ENCODE measurements at regions not wholly inside any gene's neighbourhood (a gene's known extent, or its start where the extent isn't known, plus 50 kb on each side); places are given as distances from the start of the nearest gene placed in this dataset.
"Not testable (repeated sequence)": the region's sequence is repeated elsewhere in the genome, so short reads cannot be mapped to it uniquely, and the experiment has no call there.

DNA sequence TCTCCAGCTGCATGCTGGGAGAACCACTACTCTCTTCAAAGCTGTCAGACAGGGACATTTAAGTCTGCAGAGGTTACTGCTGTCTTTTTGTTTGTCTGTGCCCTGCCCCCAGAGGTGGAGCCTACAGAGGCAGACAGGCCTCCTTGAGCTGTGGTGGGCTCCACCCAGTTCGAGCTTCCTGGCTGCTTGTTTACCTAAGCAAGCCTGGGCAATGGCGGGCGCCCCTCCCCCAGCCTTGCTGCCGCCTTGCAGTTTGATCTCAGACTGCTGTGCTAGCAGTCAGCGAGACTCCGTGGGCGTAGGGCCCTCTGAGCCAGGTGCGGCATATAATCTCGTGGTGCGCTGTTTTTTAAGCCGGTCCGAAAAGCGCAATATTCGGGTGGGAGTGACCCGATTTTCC is 215.0 kb downstream of the STIM2 start:
- not testable (repeated sequence) for H3K27me3 ChIP-seq, H3K9ac ChIP-seq, H3K4me3 ChIP-seq, H3K4me1 ChIP-seq, H3K4me2 ChIP-seq, H4K20me1 ChIP-seq, H3K36me3 ChIP-seq, H3K27ac ChIP-seq
- H3K9me3 ChIP-seq (replicated peaks in 1 of 11) = peaks cover 10 to 19% (median 15%) of the 10 kb centered on the region in 11 experiments; a peak in 21 of 22 replicates

DNA sequence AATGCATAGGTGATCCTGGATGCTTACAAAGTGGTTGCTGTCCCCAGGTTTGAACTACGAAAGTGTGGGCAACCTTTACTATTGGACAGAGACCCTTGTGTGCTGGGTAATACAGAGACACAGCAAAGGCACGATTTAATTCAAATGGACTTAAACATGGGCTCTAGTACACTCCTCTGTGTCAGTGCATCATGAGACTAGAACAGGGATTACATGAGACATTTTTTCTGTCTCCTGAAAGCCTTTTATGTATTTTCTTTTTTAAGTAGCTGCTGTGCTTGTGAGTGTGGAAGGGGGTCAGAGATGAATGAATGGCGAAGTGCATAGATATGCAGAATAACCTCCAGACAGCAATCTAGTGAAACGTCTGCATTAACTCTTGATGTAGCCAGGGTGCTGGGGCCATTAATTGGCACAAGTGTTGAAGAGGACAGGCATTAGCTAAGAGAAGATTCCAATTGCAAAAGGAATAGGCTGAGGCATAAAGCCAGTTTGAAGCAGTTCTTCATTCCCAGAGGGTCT is 218.4 kb downstream of the STIM2 start:
- no peaks in the 10 kb centered on the region for H4K20me1 ChIP-seq
- H3K9me3 ChIP-seq (replicated peaks in 1 of 11) = peaks cover 10 to 19% (median 15%) of the 10 kb centered on the region in 11 experiments; a peak in 21 of 22 replicates
- H3K36me3 ChIP-seq = no peaks in the 10 kb centered on the region
- no peak overlapping the region for H3K27ac ChIP-seq
- no peak overlapping the region for H3K4me3 ChIP-seq
- no peak overlapping the region for H3K9ac ChIP-seq
- H3K4me2 ChIP-seq = no peak overlapping the region
- H3K27me3 ChIP-seq = peaks cover 1 to 9% (median 4%) of the 10 kb centered on the region in 11 experiments; a peak in 17 of 22 replicates
- no peaks in the 10 kb centered on the region for H3K4me1 ChIP-seq
- TF ChIP-seq Cebpa-rat (IDR thresholded peaks at IDR 0.05) = no peak

- no peak for TF ChIP-seq Cebpa-rat (IDR thresholded peaks at IDR 0.05)
Observed at GRCh38 chr4:27081675-27082586, 221.3 kb downstream of the STIM2 start.

GRCh38 chr4:27082776-27083175 is 222.1 kb downstream of the STIM2 start:
- no peak for TF ChIP-seq Cebpa-rat (IDR thresholded peaks at IDR 0.05)
- H3K4me3 ChIP-seq = no peak overlapping the region
- peak overlapping the region in 1 of 11 experiments; percentile 24; a peak in 1 of 22 replicates for H3K4me2 ChIP-seq
- H3K4me1 ChIP-seq = peaks cover 0 to 2% (median 0%) of the 10 kb centered on the region in 10 experiments; a peak in 1 of 20 replicates
- H3K9me3 ChIP-seq (replicated peaks in 1 of 11) = peaks cover 7 to 19% (median 15%) of the 10 kb centered on the region in 11 experiments; a peak in 20 of 22 replicates
- H3K27me3 ChIP-seq = peaks cover 16 to 33% (median 25%) of the 10 kb centered on the region in 11 experiments
- H3K36me3 ChIP-seq = no peaks in the 10 kb centered on the region
- no peaks in the 10 kb centered on the region for H4K20me1 ChIP-seq
- no peak overlapping the region for H3K27ac ChIP-seq
- no peak overlapping the region for H3K9ac ChIP-seq

More at GRCh38 chr4:27081675-27082586, 221.3 kb downstream of the STIM2 start:
- Histone ChIP-seq H3K27ac (no peak overlapping the region), H3K9me3 (replicated peaks in 1 of 11) (peaks cover 11 to 24% (median 19%) of the 10 kb centered on the region in 11 experiments; a peak in 20 of 22 replicates), H3K36me3 (no peaks in the 10 kb centered on the region), H4K20me1 (no peaks in the 10 kb centered on the region), H3K9ac (no peak overlapping the region), H3K4me1 (no peaks in the 10 kb centered on the region), H3K4me2 (peak overlapping the region in 1 of 11 experiments; percentile 24; a peak in 1 of 22 replicates), H3K4me3 (no peak overlapping the region), H3K27me3 (peaks cover 16 to 33% (median 25%) of the 10 kb centered on the region in 11 experiments)

DNA sequence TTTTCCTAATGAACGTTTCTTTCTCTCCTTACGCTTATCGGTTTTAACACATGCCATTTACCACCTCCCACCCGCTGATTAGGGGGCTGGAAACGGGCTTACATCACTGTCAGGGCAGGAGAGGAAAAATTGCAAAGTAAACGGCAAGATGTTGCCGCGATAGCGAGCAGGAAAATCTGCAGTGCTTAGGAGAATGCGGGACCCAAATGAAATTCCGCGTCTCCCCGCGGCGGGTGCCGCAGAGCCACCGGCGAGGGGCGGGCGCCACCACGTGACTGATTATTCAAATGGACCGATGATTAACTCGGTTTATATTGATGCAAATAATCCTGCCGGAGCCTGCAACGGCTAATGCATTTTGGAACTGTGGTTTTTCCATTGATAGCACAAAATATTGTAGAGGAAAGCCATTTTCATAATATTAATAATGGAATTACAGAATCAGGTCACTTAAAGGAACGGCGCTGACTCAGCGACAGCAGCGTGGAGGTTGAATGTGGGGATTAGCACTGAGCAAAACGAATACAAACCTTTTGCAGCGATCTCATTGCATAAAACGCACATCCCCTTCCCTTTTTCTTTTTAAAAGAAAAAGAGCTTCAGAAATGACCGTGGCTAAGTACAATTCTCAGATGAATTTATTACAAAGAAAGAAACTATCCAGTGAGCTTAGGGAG is 224.2 kb downstream of the STIM2 start:
- Histone ChIP-seq H4K20me1 (no peaks in the 10 kb centered on the region), H3K4me1 (peaks cover 6 to 13% (median 10%) of the 10 kb centered on the region in 10 experiments; a peak in 18 of 20 replicates), H3K27ac (no peak overlapping the region), H3K36me3 (no peaks in the 10 kb centered on the region), H3K4me3 (no peak overlapping the region), H3K27me3 (peaks cover 16 to 33% (median 25%) of the 10 kb centered on the region in 11 experiments), H3K9me3 (replicated peaks in 1 of 11) (peaks cover 0 to 13% (median 6%) of the 10 kb centered on the region in 11 experiments; a peak in 8 of 22 replicates), H3K4me2 (no peak overlapping the region), H3K9ac (no peak overlapping the region)
- TF ChIP-seq Cebpa-rat (IDR thresholded peaks at IDR 0.05) = no peak

GRCh38 chr4:27085396-27085795 is 224.8 kb downstream of the STIM2 start:
- H3K9me3 ChIP-seq (replicated peaks in 1 of 11) = peaks cover 0 to 13% (median 6%) of the 10 kb centered on the region in 11 experiments; a peak in 8 of 22 replicates
- no peak overlapping the region for H3K4me2 ChIP-seq
- H3K27me3 ChIP-seq = peaks cover 16 to 33% (median 25%) of the 10 kb centered on the region in 11 experiments
- no peaks in the 10 kb centered on the region for H3K36me3 ChIP-seq
- peaks cover 6 to 13% (median 10%) of the 10 kb centered on the region in 10 experiments; a peak in 18 of 20 replicates for H3K4me1 ChIP-seq
- TF ChIP-seq Cebpa-rat (IDR thresholded peaks at IDR 0.05) = no peak
- no peak overlapping the region for H3K9ac ChIP-seq
- H3K27ac ChIP-seq = no peak overlapping the region
- no peak overlapping the region for H3K4me3 ChIP-seq
- H4K20me1 ChIP-seq = no peaks in the 10 kb centered on the region

- H3K9me3 ChIP-seq (replicated peaks in 1 of 11) = peaks cover 0 to 13% (median 6%) of the 10 kb centered on the region in 11 experiments; a peak in 8 of 22 replicates
- H3K36me3 ChIP-seq = no peaks in the 10 kb centered on the region
- H3K9ac ChIP-seq = no peak overlapping the region
- H3K27ac ChIP-seq = no peak overlapping the region
- peak overlapping the region in 4 of 11 experiments; percentile 42 to 56 (median 51); a peak in 2 of 22 replicates for H3K4me2 ChIP-seq
- no peak for TF ChIP-seq Cebpa-rat (IDR thresholded peaks at IDR 0.05)
- H4K20me1 ChIP-seq = no peaks in the 10 kb centered on the region
- H3K27me3 ChIP-seq = peaks cover 16 to 33% (median 25%) of the 10 kb centered on the region in 11 experiments
- H3K4me1 ChIP-seq = peaks cover 6 to 13% (median 10%) of the 10 kb centered on the region in 10 experiments; a peak in 18 of 20 replicates
- no peak overlapping the region for H3K4me3 ChIP-seq
Observed at GRCh38 chr4:27087306-27088045, 226.8 kb downstream of the STIM2 start.

DNA sequence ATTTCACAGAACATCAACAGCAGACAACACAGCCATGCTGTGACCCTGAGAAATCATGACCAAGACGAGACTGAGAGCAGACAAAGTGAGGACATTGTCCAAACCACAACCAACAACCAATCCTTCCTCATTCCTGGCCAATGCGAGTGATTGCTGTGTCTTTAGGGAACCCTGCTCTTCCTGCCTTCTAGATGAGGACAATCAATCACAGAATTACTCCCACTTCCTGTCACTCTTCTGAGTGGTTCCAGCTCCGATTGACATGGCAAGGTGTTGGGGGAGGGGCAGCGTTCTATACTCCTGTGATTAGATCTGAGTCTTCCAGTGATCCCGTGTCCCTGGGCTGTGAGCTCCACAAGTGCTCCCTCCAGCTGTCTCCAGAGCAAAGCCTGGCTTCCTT is 227.8 kb downstream of the STIM2 start:
- TF ChIP-seq Cebpa-rat (IDR thresholded peaks at IDR 0.05) = no peak
- H3K4me2 ChIP-seq = peak overlapping the region in 10 of 11 experiments; percentile 16 to 56 (median 44); a peak in 17 of 22 replicates
- H4K20me1 ChIP-seq = no peaks in the 10 kb centered on the region
- H3K4me3 ChIP-seq = no peak overlapping the region
- H3K9ac ChIP-seq = no peak overlapping the region
- no peaks in the 10 kb centered on the region for H3K36me3 ChIP-seq
- 0 out of 22 replicates have a peak overlapping the region, but pooled peaks of 2 of the 11 experiments have one; percentile 10 to 19 for H3K27ac ChIP-seq
- H3K27me3 ChIP-seq = peaks cover 16 to 29% (median 25%) of the 10 kb centered on the region in 11 experiments
- peaks cover 0 to 13% (median 6%) of the 10 kb centered on the region in 11 experiments; a peak in 8 of 22 replicates for H3K9me3 ChIP-seq (replicated peaks in 1 of 11)
- peaks cover 6 to 13% (median 10%) of the 10 kb centered on the region in 10 experiments; a peak in 18 of 20 replicates for H3K4me1 ChIP-seq

All from BLaER1 treated with 17β-estradiol and CSF1 and Interleukin-3, amounts not matched to agents 10 nM and 100 nM (cell line).